NCI-H226 (cell line): ENCODE measurements at regions not wholly inside any gene's neighbourhood (a gene's known extent, or its start where the extent isn't known, plus 50 kb on each side); places are given as distances from the start of the nearest gene placed in this dataset.

Experiments used
- DNase-seq: peaks from one replicate; pipeline ENCODE4 v3.0.0-alpha.2; 2015

- DNase-seq, result no peak
These were observed 254.9 kb upstream of the EGLN3 start for GRCh38 chr14:34205799-34206198.

GRCh38 chr14:34204774-34205173 is 253.9 kb upstream of the EGLN3 start:
- DNase-seq, result no peak

- DNase-seq, result no peak
These were observed 252.4 kb upstream of the EGLN3 start for GRCh38 chr14:34203251-34203722.

- DNase-seq, result no peak
These were observed 251.2 kb upstream of the EGLN3 start for GRCh38 chr14:34201909-34202637.

- DNase-seq, result peak; percentile 60
These were observed 248.7 kb upstream of the EGLN3 start for GRCh38 chr14:34199585-34199984.

- DNase-seq, result no peak
These were observed 247.2 kb upstream of the EGLN3 start for GRCh38 chr14:34198096-34198495.

- no peak for DNase-seq
These were observed 245.1 kb upstream of the EGLN3 start for GRCh38 chr14:34195964-34196363.

- no peak for DNase-seq
These were observed 239.8 kb upstream of the EGLN3 start for GRCh38 chr14:34190717-34191116.

- no peak for DNase-seq
These were observed 239.0 kb upstream of the EGLN3 start for GRCh38 chr14:34189866-34190265.

- no peak for DNase-seq
These were observed 236.7 kb upstream of the EGLN3 start for GRCh38 chr14:34187519-34188044.

GRCh38 chr14:34187061-34187460 is 236.2 kb upstream of the EGLN3 start:
- no peak for DNase-seq

GRCh38 chr14:34184126-34184525 is 233.3 kb upstream of the EGLN3 start:
- DNase-seq, result no peak

- DNase-seq, result no peak
These were observed 232.6 kb upstream of the EGLN3 start for GRCh38 chr14:34183478-34183877.

GRCh38 chr14:34181338-34181737 is 230.5 kb upstream of the EGLN3 start:
- DNase-seq, result no peak

GRCh38 chr14:34180869-34181268 is 230.0 kb upstream of the EGLN3 start:
- no peak for DNase-seq

- no peak for DNase-seq
These were observed 229.6 kb upstream of the EGLN3 start for GRCh38 chr14:34180434-34180833.

GRCh38 chr14:34179727-34180126 is 228.9 kb upstream of the EGLN3 start:
- peak; percentile 21 for DNase-seq

- DNase-seq, result no peak
These were observed 226.6 kb upstream of the EGLN3 start for GRCh38 chr14:34177466-34177865.

GRCh38 chr14:34175574-34175973 is 224.7 kb upstream of the EGLN3 start:
- no peak for DNase-seq

- DNase-seq, result no peak
These were observed 224.1 kb upstream of the EGLN3 start for GRCh38 chr14:34174973-34175372.

- no peak for DNase-seq
These were observed 223.0 kb upstream of the EGLN3 start for GRCh38 chr14:34173916-34174315.

- no peak for DNase-seq
These were observed 221.9 kb upstream of the EGLN3 start for GRCh38 chr14:34172550-34173368.

- no peak for DNase-seq
These were observed 221.2 kb upstream of the EGLN3 start for GRCh38 chr14:34172173-34172451.
